Keratinocyte (primary cell): ENCODE measurements at regions not wholly inside any gene's neighbourhood (a gene's known extent, or its start where the extent isn't known, plus 50 kb on each side); places are given as distances from the start of the nearest gene placed in this dataset.
"Not testable (repeated sequence)": the region's sequence is repeated elsewhere in the genome, so short reads cannot be mapped to it uniquely, and the experiment has no call there.

ENCODE experiments used
- DNase-seq: peaks from one replicate; pipeline ENCODE4 v3.0.0-alpha.2; 2011; ENCODE audit warnings: low read depth, missing footprints, low spot score
- FAIRE-seq: peaks from 2 replicates; lab custom pipeline; 2011; peaks lifted over from hg19 to GRCh38; lab: Jason Lieb, UNC
- H2AFZ ChIP-seq: 2 replicates; pipeline ENCODE4 v1.6.0; 2012; ENCODE audit warnings: low read length, control low read depth, inconsistent platforms; ENCODE audit not compliant: control insufficient read depth
- H3K27ac ChIP-seq: 2 replicates; pipeline ENCODE4 v1.5.1; 2011; ENCODE audit warnings: low read length; ENCODE audit not compliant: control insufficient read depth, insufficient read depth
- H3K27me3 ChIP-seq: 3 replicates; pipeline ENCODE4 v1.6.0; 2011; ENCODE audit warnings: low read length; ENCODE audit not compliant: control insufficient read depth, insufficient read depth; ENCODE audit errors: extremely low read depth
- H3K36me3 ChIP-seq, 2 experiments: 2 replicates in 1 of 2; 3 replicates in 1 of 2; pipeline ENCODE4 v1.5.1; 2011; ENCODE audit warnings: low read length in 2 of 2, mild to moderate bottlenecking in 1 of 2; ENCODE audit not compliant: control insufficient read depth in 2 of 2, insufficient read depth in 2 of 2; ENCODE audit errors: extremely low read depth in 1 of 2
- H3K4me1 ChIP-seq: 3 replicates; pipeline ENCODE4 v1.5.1; 2011; ENCODE audit warnings: low read length; ENCODE audit not compliant: control insufficient read depth, insufficient read depth; ENCODE audit errors: extremely low read depth
- H3K4me2 ChIP-seq: 3 replicates; pipeline ENCODE4 v1.6.0; 2011; ENCODE audit warnings: low read depth, low read length; ENCODE audit not compliant: control insufficient read depth, insufficient read depth; ENCODE audit errors: extremely low read depth
- H3K4me3 ChIP-seq, 3 experiments: fragments of 200-600 bp in 1 of 3; sonication (generic) in 1 of 3; 2 replicates in 2 of 3; 3 replicates in 1 of 3; pipeline ENCODE4 v1.5.1; 2011 to 2016; ENCODE audit warnings: low read length in 3 of 3, mild to moderate bottlenecking in 3 of 3, control low read depth in 2 of 3, inconsistent platforms in 1 of 3, low read depth in 1 of 3, mixed read lengths in 1 of 3, mixed run types in 1 of 3, moderate library complexity in 1 of 3; ENCODE audit not compliant: control insufficient read depth in 2 of 3, insufficient read depth in 2 of 3; ENCODE audit errors: extremely low read depth in 1 of 3
- H3K79me2 ChIP-seq: 2 replicates; pipeline ENCODE4 v1.6.0; 2012; ENCODE audit warnings: low read length; ENCODE audit not compliant: control insufficient read depth, insufficient read depth
- H3K9ac ChIP-seq: 3 replicates; pipeline ENCODE4 v1.6.0; 2011; ENCODE audit warnings: low read length; ENCODE audit not compliant: control insufficient read depth, insufficient read depth; ENCODE audit errors: extremely low read depth
- H3K9me1 ChIP-seq: 3 replicates; pipeline ENCODE4 v1.6.0; 2011; ENCODE audit warnings: low read length; ENCODE audit not compliant: control insufficient read depth, insufficient read depth; ENCODE audit errors: extremely low read depth
- H3K9me3 ChIP-seq: 2 replicates; pipeline ENCODE4 v1.5.1; 2012; ENCODE audit warnings: low read depth, low read length; ENCODE audit not compliant: control insufficient read depth
- H4K20me1 ChIP-seq: 3 replicates; pipeline ENCODE4 v1.6.0; 2011; ENCODE audit warnings: low read length; ENCODE audit not compliant: control insufficient read depth, insufficient read depth; ENCODE audit errors: extremely low read depth
- CTCF ChIP-seq, 3 experiments: IDR thresholded peaks in 1 of 3; conservative IDR thresholded peaks in 1 of 3; optimal IDR thresholded peaks in 1 of 3; 2 replicates in 2 of 3; 3 replicates in 1 of 3; pipeline versions ENCODE3 to v1.5.1; 2011; ENCODE audit warnings: low read length in 3 of 3, mild to moderate bottlenecking in 3 of 3, moderate library complexity in 2 of 3, control low read depth in 1 of 3, inconsistent platforms in 1 of 3; ENCODE audit not compliant: insufficient read depth in 2 of 3; ENCODE audit errors: extremely low read depth in 1 of 3
- EZH2 ChIP-seq: IDR thresholded peaks from one replicate; pipeline ENCODE4 v1.6.1; 2012; ENCODE audit warnings: inconsistent platforms, mild to moderate bottlenecking, low read length, moderate library complexity
- dilution Hi-C: fragments of 300-500 bp; cut with MboI; formaldehyde crosslinking; loops from one replicate; pipeline ENCODE4 v1.7.0; 2020; ENCODE audit warnings: low sequenced_read_pairs; ENCODE audit not compliant: extremely low pct_ligation_motif_present

- H3K36me3 ChIP-seq, H3K4me2 ChIP-seq, H3K4me1 ChIP-seq, DNase-seq, H3K9me3 ChIP-seq, H3K27me3 ChIP-seq, H3K9me1 ChIP-seq, H3K4me3 ChIP-seq, H3K9ac ChIP-seq, H4K20me1 ChIP-seq, FAIRE-seq, H3K27ac ChIP-seq, H2AFZ ChIP-seq, dilution Hi-C loops, H3K79me2 ChIP-seq: not testable (repeated sequence)
Measured at GRCh38 chr5:82626012-82626411, 347.9 kb upstream of the RPS23 start.

GRCh38 chr5:82624062-82624461 is 345.9 kb upstream of the RPS23 start:
- H3K79me2 ChIP-seq: no peaks in the 10 kb centered on the region
- no peaks in the 10 kb centered on the region for H3K27me3 ChIP-seq
- H3K9me3 ChIP-seq: no peaks in the 10 kb centered on the region
- H3K4me3 ChIP-seq: no peak overlapping the region
- H3K27ac ChIP-seq: no peak overlapping the region
- FAIRE-seq (no peak), DNase-seq (no peak)
- no peak overlapping the region for H3K9ac ChIP-seq
- dilution Hi-C loops: no loop called here
- H3K36me3 ChIP-seq: no peaks in the 10 kb centered on the region
- H2AFZ ChIP-seq: no peak overlapping the region
- TF ChIP-seq CTCF (optimal IDR thresholded peaks at IDR 0.05 in 1 of 3, IDR thresholded peaks at IDR 0.05 in 1 of 3, conservative IDR thresholded peaks at IDR 0.05 in 1 of 3; ENCODE audit: extremely low read depth in 1 of 3, insufficient read depth in 2 of 3, low read length in 3 of 3): no peak
- no peak for TF ChIP-seq EZH2
- no peaks in the 10 kb centered on the region for H4K20me1 ChIP-seq
- H3K4me1 ChIP-seq: no peaks in the 10 kb centered on the region
- no peak overlapping the region for H3K4me2 ChIP-seq
- H3K9me1 ChIP-seq: no peaks in the 10 kb centered on the region

- Histone ChIP-seq H3K4me3 (no peak overlapping the region), H3K4me2 (no peak overlapping the region), H4K20me1 (no peaks in the 10 kb centered on the region), H3K9me1 (no peaks in the 10 kb centered on the region), H3K9me3 (no peaks in the 10 kb centered on the region), H3K9ac (no peak overlapping the region), H3K79me2 (no peaks in the 10 kb centered on the region), H2AFZ (no peak overlapping the region), H3K27me3 (no peaks in the 10 kb centered on the region), H3K27ac (no peak overlapping the region), H3K36me3 (no peaks in the 10 kb centered on the region), H3K4me1 (no peaks in the 10 kb centered on the region)
- no peak for FAIRE-seq
- no peak for DNase-seq
- no peak for TF ChIP-seq EZH2
- dilution Hi-C loops: no loop called here
Measured at GRCh38 chr5:82622711-82623514, 344.8 kb upstream of the RPS23 start.
